ENCODE measurements at regions not wholly inside any gene's neighbourhood (a gene's known extent, or its start where the extent isn't known, plus 50 kb on each side); places are given as distances from the start of the nearest gene placed in this dataset.
"Not testable (repeated sequence)": the region's sequence is repeated elsewhere in the genome, so short reads cannot be mapped to it uniquely, and the experiment has no call there.

- TF ChIP-seq CTCF (IDR thresholded peaks at IDR 0.05; ENCODE audit: control extremely low read depth, extremely low read depth, low read depth, missing control alignments): no peak
- CTCF ChIA-PET: interaction anchor here (1.2 kb wide), 1 partner anchor 9 kb away, joined by 3 read pairs; no protein-coding TSS in a partner anchor
- POLR2A ChIA-PET: no interaction called here
- no peak for DNase-seq (ENCODE audit: extremely low spot score)
Measured at GRCh38 chr6:74480561-74480960, 725.3 kb downstream of the COL12A1 start.

GRCh38 chr6:74479960-74480359 is 725.9 kb downstream of the COL12A1 start:
- no peak for TF ChIP-seq CTCF (IDR thresholded peaks at IDR 0.05; ENCODE audit: control extremely low read depth, extremely low read depth, low read depth, missing control alignments)
- ChIA-PET CTCF (interaction anchor here (1.1 to 1.4 kb wide), 2 partner anchors 19 to 38 kb away, joined by 3 read pairs; no protein-coding TSS in a partner anchor), POLR2A (no interaction called here)
- DNase-seq (ENCODE audit: extremely low spot score): no peak

GRCh38 chr6:74479420-74479819 is 726.4 kb downstream of the COL12A1 start:
- no peak for TF ChIP-seq CTCF (IDR thresholded peaks at IDR 0.05; ENCODE audit: control extremely low read depth, extremely low read depth, low read depth, missing control alignments)
- POLR2A ChIA-PET: no interaction called here
- no peak for DNase-seq (ENCODE audit: extremely low spot score)
- CTCF ChIA-PET: interaction anchor here (0.9 to 1.4 kb wide), 4 partner anchors 9 to 37 kb away, joined by 3 to 4 read pairs (median 3); no protein-coding TSS in a partner anchor

- DNase-seq (ENCODE audit: extremely low spot score); POLR2A ChIA-PET: not testable (repeated sequence)
- CTCF ChIA-PET: interaction anchor here (1.4 kb wide), 1 partner anchor 28 kb away, joined by 4 read pairs; no protein-coding TSS in a partner anchor
Measured at GRCh38 chr6:74474046-74474445, 731.8 kb downstream of the COL12A1 start.

GRCh38 chr6:74468552-74468951 is 737.3 kb downstream of the COL12A1 start:
- DNase-seq (ENCODE audit: extremely low spot score); CTCF ChIA-PET; POLR2A ChIA-PET: not testable (repeated sequence)

GRCh38 chr6:74467533-74468215 is 738.2 kb downstream of the COL12A1 start:
- ChIA-PET POLR2A (no interaction called here), CTCF (no interaction called here)
- no peak for DNase-seq (ENCODE audit: extremely low spot score)
- no peak for TF ChIP-seq CTCF (IDR thresholded peaks at IDR 0.05; ENCODE audit: control extremely low read depth, extremely low read depth, low read depth, missing control alignments)

- POLR2A ChIA-PET: no interaction called here
- TF ChIP-seq CTCF (IDR thresholded peaks at IDR 0.05; ENCODE audit: control extremely low read depth, extremely low read depth, low read depth, missing control alignments): no peak
- CTCF ChIA-PET: interaction anchor here (1.1 kb wide), 1 partner anchor 12 kb away, joined by 3 read pairs; no protein-coding TSS in a partner anchor
Measured at GRCh38 chr6:74466572-74466971, 739.3 kb downstream of the COL12A1 start.

GRCh38 chr6:74459260-74459659 is 746.6 kb downstream of the COL12A1 start:
- POLR2A ChIA-PET: no interaction called here

More at GRCh38 chr6:74466572-74466971, 739.3 kb downstream of the COL12A1 start:
- DNase-seq (ENCODE audit: extremely low spot score): no peak

More at GRCh38 chr6:74459260-74459659, 746.6 kb downstream of the COL12A1 start:
- CTCF ChIA-PET: no interaction called here
- no peak for TF ChIP-seq CTCF (IDR thresholded peaks at IDR 0.05; ENCODE audit: control extremely low read depth, extremely low read depth, low read depth, missing control alignments)
- no peak for DNase-seq (ENCODE audit: extremely low spot score)

Measured in GM10248 (cell line).